Uterus (tissue), 3 donors: ENCODE measurements at regions not wholly inside any gene's neighbourhood (a gene's known extent, or its start where the extent isn't known, plus 50 kb on each side); places are given as distances from the start of the nearest gene placed in this dataset.

Experiments used
- DNase-seq, 2 donors: peaks; one replicate each; pipeline ENCODE4 v3.0.0-alpha.2; 2019 to 2020
- H3K27ac ChIP-seq, 2 donors: fragments of 200-600 bp; sonication (generic); 1 replicate in 1 of 2; 2 replicates in 1 of 2; pipeline ENCODE4 v1.5.1; 2016 to 2018
- H3K27me3 ChIP-seq, 2 donors: fragments of 200-600 bp; sonication (generic); one replicate each; pipeline ENCODE4 v1.5.1; 2018 to 2019; ENCODE audit warnings: control low read depth in 1 of 2
- H3K36me3 ChIP-seq, 2 donors: fragments of 200-600 bp; sonication (generic); one replicate each; pipeline ENCODE4 v1.5.1; 2019; ENCODE audit warnings: control low read depth in 1 of 2
- H3K4me1 ChIP-seq, 2 donors: fragments of 200-600 bp; sonication (generic); one replicate each; pipeline ENCODE4 v1.5.1; 2018 to 2019; ENCODE audit warnings: control low read depth in 1 of 2
- H3K4me3 ChIP-seq, 2 donors: fragments of 200-600 bp; sonication (generic); 1 replicate in 1 of 2; 2 replicates in 1 of 2; pipeline ENCODE4 v1.5.1; 2018 to 2019; ENCODE audit warnings: mild to moderate bottlenecking in 1 of 2
- H3K9me3 ChIP-seq, 2 donors: fragments of 200-600 bp; sonication (generic); one replicate each; pipeline ENCODE4 v1.5.1; 2019; ENCODE audit warnings: control low read depth in 1 of 2
- POLR2A ChIP-seq, 2 donors: fragments of 450-650 bp; IDR thresholded peaks; one replicate each; pipeline ENCODE4 v1.6.1; 2016; ENCODE audit warnings: antibody characterized with exemption in 2 of 2, mild to moderate bottlenecking in 1 of 2, moderate library complexity in 1 of 2
- intact Hi-C: fragments of 100-400 bp; cut with DNase I; formaldehyde crosslinking; loops from one replicate; pipeline ENCODE4 v1.15.1; 2023; ENCODE audit warnings: low total_unique reads
- TF ChIP-seq, protein P1 (sequence below), 4 experiments: fragments of 200-600 bp in 2 of 4; fragments of 450-650 bp in 2 of 4; sonication (generic) in 2 of 4; IDR thresholded peaks; one replicate each; pipeline ENCODE4 v1.5.1; 2016 to 2019; ENCODE audit warnings: antibody characterized with exemption in 4 of 4, mild to moderate bottlenecking in 2 of 4, moderate library complexity in 1 of 4
- donor health status: DM: yes; HTN: yes; CAD: no.

DNA sequence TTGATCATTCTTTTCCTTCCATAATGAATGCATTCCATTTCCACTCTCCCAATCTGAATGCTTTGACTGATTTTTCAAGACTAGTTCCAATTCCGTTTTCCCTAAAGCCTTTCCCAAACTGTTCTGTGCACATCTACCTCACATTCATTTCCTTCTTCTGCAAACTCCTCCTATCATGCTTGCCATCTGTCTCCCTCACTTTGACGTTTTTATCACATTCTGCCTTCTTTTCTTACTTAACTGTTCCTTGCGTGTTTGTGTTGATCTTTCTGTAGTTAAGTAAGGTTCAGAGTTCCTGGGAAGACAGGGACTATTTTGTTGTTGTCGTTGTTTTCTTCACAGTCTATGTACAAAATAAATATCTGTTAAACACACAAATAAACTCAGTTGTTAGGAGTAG, 179.0 kb downstream of the NXPE2 start:
- H3K36me3 ChIP-seq = no peaks in the 10 kb centered on the region
- intact Hi-C loops = no loop called here
- no peaks in the 10 kb centered on the region for H3K9me3 ChIP-seq

GRCh38 chr11:114864896-114865295, 186.6 kb downstream of the NXPE2 start:
- H3K4me3 ChIP-seq = no peak overlapping the region
- H3K4me1 ChIP-seq = no peaks in the 10 kb centered on the region
- no peaks in the 10 kb centered on the region for H3K27me3 ChIP-seq
- H3K36me3 ChIP-seq = no peaks in the 10 kb centered on the region
- intact Hi-C loops = no loop called here
- DNase-seq = no peak
- H3K27ac ChIP-seq = no peak overlapping the region
- no peak for TF ChIP-seq POLR2A (IDR thresholded peaks at IDR 0.05)
- TF ChIP-seq, protein P1, sequence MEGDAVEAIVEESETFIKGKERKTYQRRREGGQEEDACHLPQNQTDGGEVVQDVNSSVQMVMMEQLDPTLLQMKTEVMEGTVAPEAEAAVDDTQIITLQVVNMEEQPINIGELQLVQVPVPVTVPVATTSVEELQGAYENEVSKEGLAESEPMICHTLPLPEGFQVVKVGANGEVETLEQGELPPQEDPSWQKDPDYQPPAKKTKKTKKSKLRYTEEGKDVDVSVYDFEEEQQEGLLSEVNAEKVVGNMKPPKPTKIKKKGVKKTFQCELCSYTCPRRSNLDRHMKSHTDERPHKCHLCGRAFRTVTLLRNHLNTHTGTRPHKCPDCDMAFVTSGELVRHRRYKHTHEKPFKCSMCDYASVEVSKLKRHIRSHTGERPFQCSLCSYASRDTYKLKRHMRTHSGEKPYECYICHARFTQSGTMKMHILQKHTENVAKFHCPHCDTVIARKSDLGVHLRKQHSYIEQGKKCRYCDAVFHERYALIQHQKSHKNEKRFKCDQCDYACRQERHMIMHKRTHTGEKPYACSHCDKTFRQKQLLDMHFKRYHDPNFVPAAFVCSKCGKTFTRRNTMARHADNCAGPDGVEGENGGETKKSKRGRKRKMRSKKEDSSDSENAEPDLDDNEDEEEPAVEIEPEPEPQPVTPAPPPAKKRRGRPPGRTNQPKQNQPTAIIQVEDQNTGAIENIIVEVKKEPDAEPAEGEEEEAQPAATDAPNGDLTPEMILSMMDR (IDR thresholded peaks at IDR 0.05) = no peak
- no peaks in the 10 kb centered on the region for H3K9me3 ChIP-seq

More for the DNA sequence above, 179.0 kb downstream of the NXPE2 start:
- no peaks in the 10 kb centered on the region for H3K27me3 ChIP-seq
- no peak for DNase-seq
- TF ChIP-seq, protein P1 (IDR thresholded peaks at IDR 0.05) = no peak
- TF ChIP-seq POLR2A (IDR thresholded peaks at IDR 0.05) = no peak
- H3K4me3 ChIP-seq = no peak overlapping the region
- H3K27ac ChIP-seq = no peak overlapping the region
- no peaks in the 10 kb centered on the region for H3K4me1 ChIP-seq

GRCh38 chr11:114876234-114876633, 197.9 kb downstream of the NXPE2 start:
- no peaks in the 10 kb centered on the region for H3K4me1 ChIP-seq
- H3K27me3 ChIP-seq = no peaks in the 10 kb centered on the region
- no peak for DNase-seq
- TF ChIP-seq, protein P1 (IDR thresholded peaks at IDR 0.05) = no peak
- TF ChIP-seq POLR2A (IDR thresholded peaks at IDR 0.05) = no peak
- no peak overlapping the region for H3K4me3 ChIP-seq
- H3K9me3 ChIP-seq = no peaks in the 10 kb centered on the region
- no peak overlapping the region for H3K27ac ChIP-seq
- no peaks in the 10 kb centered on the region for H3K36me3 ChIP-seq
- intact Hi-C loops = no loop called here

GRCh38 chr11:114877976-114878375, 199.6 kb downstream of the NXPE2 start:
- DNase-seq = no peak
- no peak for TF ChIP-seq POLR2A (IDR thresholded peaks at IDR 0.05)
- TF ChIP-seq, protein P1 (IDR thresholded peaks at IDR 0.05) = no peak
- H3K27me3 ChIP-seq = no peaks in the 10 kb centered on the region

DNA sequence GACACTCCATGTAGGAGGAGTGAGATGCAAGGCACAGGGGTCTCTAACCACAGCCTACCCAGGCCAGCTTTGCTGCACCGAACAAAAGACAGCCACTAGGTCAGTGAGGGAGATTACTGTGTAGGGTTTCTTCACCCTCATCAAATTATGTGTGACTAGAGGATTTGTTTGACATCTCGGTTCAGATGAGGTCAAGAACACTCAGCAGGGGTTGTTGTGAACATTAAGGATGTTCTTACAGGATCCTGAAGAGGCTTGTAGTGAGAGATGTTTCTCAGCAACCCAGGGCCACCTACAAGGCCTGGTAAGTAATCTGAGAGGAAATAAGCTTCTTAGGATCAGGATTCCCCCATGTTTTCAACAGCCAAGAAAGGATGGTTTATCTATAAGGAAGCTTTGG, 202.1 kb downstream of the NXPE2 start:
- no peaks in the 10 kb centered on the region for H3K27me3 ChIP-seq
- no peaks in the 10 kb centered on the region for H3K36me3 ChIP-seq
- intact Hi-C loops = no loop called here
- H3K9me3 ChIP-seq = no peaks in the 10 kb centered on the region
- H3K4me3 ChIP-seq = no peak overlapping the region
- TF ChIP-seq, protein P1 (IDR thresholded peaks at IDR 0.05) = no peak
- no peak for TF ChIP-seq POLR2A (IDR thresholded peaks at IDR 0.05)
- H3K4me1 ChIP-seq = no peaks in the 10 kb centered on the region
- DNase-seq = no peak
- no peak overlapping the region for H3K27ac ChIP-seq

More at GRCh38 chr11:114877976-114878375, 199.6 kb downstream of the NXPE2 start:
- intact Hi-C loops = no loop called here
- no peak overlapping the region for H3K4me3 ChIP-seq
- no peak overlapping the region for H3K27ac ChIP-seq
- no peaks in the 10 kb centered on the region for H3K36me3 ChIP-seq
- no peaks in the 10 kb centered on the region for H3K4me1 ChIP-seq
- no peaks in the 10 kb centered on the region for H3K9me3 ChIP-seq
